DMS114 treated with DMSO at 0.1 percent for 48 hours (cell line): ENCODE measurements at regions not wholly inside any gene's neighbourhood (a gene's known extent, or its start where the extent isn't known, plus 50 kb on each side); places are given as distances from the start of the nearest gene placed in this dataset.

Source experiments
- DNase-seq: peaks from one replicate; lab custom pipeline; 2025; ENCODE audit not compliant: unreplicated experiment; lab: John Stamatoyannopoulos, UW

GRCh38 chr6:2563635-2564034 lies 187.1 kb downstream of the MYLK4 start:
- no peak for DNase-seq

GRCh38 chr6:2562721-2563451 lies 187.8 kb downstream of the MYLK4 start:
- DNase-seq, result no peak

DNA sequence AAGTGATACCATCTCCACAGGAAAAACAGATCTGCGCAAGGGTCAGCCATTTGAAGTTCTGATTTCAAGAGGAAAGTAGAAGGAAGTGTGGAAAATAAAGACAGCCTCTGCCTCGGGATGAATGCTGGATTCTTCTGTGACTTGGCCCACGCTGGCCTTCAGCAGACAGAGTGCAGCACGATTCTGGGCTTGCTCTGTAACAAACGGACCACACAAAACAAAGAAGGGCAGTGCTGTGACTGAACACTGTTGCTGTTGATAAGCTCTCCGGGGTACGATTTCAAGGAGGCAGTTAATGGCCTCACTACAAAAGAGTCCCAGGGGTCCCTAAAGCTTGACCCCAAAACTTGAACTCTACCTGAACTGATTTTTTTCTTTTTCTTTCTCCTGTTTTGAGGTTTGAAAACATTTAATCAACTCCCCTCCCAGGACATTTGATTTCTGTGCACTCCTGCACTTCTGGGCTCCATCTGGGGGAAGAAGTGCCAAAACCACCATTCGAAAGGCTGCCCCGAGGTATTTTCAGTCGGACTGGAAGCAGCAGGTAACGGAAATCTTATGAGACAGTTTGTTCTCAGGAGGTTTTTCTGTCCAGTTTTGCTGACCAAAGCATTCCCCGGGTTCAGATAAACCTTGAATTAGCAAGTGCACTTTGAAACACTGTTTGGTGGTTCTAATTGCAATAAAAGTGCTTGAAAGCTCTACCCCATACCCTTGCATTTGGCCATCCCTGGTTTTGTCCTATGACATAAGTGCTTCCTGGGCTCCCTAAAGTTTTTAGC lies 189.6 kb downstream of the MYLK4 start:
- no peak for DNase-seq

DNA sequence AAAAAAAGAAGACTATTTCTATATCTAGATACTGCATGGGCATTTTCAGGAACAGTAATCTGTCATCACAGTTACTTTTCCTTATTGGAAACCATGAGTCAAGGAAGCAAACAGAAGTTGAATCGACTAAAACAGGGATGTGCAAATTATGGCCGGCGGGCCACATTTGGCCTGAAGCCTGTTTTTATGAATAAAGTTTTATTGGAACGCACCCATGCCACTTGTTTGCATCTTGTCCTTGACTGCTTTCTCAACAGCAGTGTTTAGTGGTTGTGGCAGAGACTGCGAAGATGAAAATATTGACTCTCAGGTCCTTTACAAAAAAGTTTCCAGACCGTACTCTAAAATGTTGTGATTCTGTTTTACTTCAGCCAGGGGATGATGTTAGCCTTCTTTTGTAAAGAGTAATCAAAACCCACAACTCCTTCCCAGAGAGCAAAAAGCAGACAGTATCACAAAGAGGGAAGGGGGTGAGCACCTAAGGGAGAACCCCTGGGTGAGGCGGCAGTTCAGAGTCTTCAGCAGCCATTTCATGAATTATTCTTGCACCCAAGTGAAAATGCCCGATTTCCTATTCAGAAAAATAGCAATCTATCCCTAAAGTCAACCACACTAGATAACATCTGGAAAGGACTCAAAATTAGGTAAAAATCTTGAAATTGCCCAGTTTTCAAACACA lies 190.4 kb downstream of the MYLK4 start:
- DNase-seq, result no peak

- DNase-seq, result no peak
Observed at GRCh38 chr6:2558861-2559801, 191.6 kb downstream of the MYLK4 start.

- DNase-seq, result no peak
Observed at GRCh38 chr6:2558098-2558680, 192.5 kb downstream of the MYLK4 start.

DNA sequence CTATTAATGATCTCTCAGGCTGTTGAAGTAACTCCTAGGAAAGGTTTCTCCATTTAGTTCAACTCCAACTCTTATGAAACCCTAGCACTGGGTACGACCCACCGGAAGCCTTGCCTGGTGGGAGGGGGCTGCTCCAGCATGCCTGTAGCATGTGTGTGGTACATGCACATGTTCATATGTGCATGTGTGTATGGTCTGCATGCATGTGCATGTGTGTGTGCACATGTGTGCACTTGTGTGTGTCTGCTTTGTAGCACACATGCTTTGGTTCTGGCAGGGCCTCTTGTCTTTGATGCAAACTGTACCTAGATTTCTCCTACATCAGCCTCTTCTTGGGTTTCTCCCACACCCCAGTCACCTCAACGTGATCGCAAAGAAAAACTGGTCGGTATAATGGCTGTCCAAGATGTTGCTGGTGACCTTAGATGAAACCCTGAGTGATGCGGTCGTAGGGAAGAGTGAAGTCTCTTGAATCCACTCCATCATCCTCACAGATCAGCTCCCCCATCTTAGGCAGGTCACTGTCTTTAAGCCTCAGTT lies 193.5 kb downstream of the MYLK4 start:
- no peak for DNase-seq

GRCh38 chr6:2556761-2557160 lies 194.0 kb downstream of the MYLK4 start:
- no peak for DNase-seq

GRCh38 chr6:2554651-2555260 lies 196.0 kb downstream of the MYLK4 start:
- no peak for DNase-seq

GRCh38 chr6:2552526-2553154 lies 198.1 kb downstream of the MYLK4 start:
- DNase-seq, result no peak

DNA sequence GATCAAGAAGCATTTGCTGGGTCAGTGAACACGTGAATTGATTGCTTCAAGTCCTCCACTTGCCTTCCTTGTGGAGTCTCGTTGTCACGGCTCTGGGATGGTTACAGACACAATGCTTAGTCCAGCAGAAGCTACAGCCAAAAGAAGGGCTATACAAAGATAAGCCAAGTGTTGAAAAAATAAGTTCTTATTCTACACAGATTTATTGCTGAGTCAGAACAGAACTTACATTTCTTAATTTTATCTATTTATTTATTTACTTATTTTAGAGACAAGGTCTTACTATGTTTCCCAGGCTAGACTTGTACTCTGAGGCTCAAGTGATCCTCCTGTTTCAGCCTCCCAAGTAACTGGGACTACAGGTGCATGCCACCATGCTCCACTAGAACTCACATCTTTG lies 199.0 kb downstream of the MYLK4 start:
- DNase-seq, result no peak

DNA sequence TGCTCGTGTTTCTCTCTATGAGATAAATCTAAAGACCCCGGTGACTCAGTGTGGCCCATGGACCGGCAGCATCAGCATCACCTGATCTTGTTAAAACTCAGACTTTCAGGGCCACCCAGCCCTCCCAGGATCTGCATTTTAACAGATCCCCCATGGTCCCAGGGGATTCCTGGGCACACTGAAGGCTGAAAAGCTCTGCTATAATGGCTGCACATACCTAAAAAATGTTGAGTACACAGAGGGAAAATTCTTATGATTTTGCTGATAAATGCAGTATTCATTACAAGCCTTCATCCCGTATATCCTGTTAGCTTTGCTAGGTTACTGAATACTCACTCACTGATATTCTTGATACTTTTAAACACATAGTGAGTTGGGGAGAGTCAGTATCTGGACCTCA lies 200.5 kb downstream of the MYLK4 start:
- DNase-seq, result no peak

GRCh38 chr6:2549834-2550233 lies 200.9 kb downstream of the MYLK4 start:
- DNase-seq, result no peak

DNA sequence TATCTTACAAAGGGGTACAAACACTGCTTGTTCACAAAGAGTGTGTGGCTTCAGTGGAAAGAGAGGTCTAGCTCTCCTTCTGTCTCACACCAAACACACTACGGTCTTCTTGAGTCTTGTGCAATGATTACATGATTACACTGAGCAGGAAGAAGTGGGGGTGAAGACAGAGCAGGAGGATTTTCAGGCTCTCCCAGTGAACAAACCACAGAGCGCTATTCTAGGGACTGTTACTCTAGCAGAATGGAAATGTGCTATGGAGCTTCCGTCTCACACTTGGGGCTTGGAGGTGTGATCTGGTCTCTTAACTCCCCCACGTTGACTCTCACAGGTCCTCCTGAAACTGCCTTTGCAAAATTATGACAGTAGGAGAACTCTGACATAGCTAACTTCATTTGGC lies 203.4 kb downstream of the MYLK4 start:
- no peak for DNase-seq

GRCh38 chr6:2546901-2547300 lies 203.8 kb downstream of the MYLK4 start:
- no peak for DNase-seq

- DNase-seq, result no peak
Observed at GRCh38 chr6:2545383-2546038, 205.2 kb downstream of the MYLK4 start.

DNA sequence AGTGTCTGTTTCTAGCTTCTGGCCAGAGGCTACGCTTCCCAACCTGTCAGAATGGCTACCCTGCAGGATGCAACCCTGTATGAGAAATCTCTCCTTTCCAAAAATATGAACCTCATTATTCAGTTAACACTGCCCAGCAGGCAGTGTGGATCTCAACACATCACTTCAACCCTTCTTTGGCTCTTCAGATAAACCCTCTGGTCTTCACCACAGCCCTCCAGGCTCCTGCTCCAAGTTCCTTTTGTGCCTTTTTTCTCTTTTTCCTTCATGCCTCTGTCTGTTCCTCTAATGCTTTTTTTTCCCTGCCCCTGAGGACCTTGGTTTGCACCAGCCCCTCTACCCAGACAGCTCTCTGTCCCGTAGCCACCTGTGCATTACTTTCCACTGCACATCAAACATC lies 207.4 kb downstream of the MYLK4 start:
- DNase-seq, result no peak

DNA sequence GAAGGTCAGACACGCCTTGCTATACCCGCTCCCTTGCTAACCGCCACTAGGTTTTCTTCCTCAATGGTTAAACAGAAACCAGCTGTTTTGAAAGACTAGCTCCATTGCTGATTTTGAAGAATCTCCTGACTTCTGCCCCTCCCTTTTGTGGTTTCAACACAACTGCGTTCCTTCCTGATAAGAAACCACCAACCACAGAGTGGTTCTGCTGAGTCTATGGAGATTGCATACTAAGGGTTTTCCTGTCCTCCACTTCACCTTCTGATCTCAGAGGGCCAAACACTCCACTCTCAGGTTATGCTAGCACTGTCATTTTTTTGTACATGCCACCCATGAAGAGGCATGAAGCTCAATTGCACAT lies 207.9 kb downstream of the MYLK4 start:
- DNase-seq, result no peak
